ENCODE measurements at regions not wholly inside any gene's neighbourhood (a gene's known extent, or its start where the extent isn't known, plus 50 kb on each side); places are given as distances from the start of the nearest gene placed in this dataset.

- POLR2A ChIA-PET, result no interaction called here
- Histone ChIP-seq H3K79me2 (ENCODE audit: control insufficient read depth, insufficient read depth, low read length) (no peaks in the 10 kb centered on the region), H3K9me3 (replicated peaks; ENCODE audit: control insufficient read depth, insufficient read depth, low read length) (no peaks in the 10 kb centered on the region), H3K36me3 (ENCODE audit: control insufficient read depth in 2 of 2, insufficient read depth in 2 of 2, low read length in 1 of 2) (no peaks in the 10 kb centered on the region), H4K20me1 (ENCODE audit: control insufficient read depth, insufficient read depth) (no peaks in the 10 kb centered on the region), H2AFZ (ENCODE audit: control insufficient read depth, low read depth, low read length) (no peak overlapping the region), H3K27me3 (replicated peaks in 1 of 2; ENCODE audit: control insufficient read depth in 2 of 2, insufficient read depth in 2 of 2, low read length in 1 of 2) (no peaks in the 10 kb centered on the region), H3K27ac (ENCODE audit: control insufficient read depth, insufficient read depth) (no peak overlapping the region), H3K4me1 (ENCODE audit: control insufficient read depth, insufficient read depth, low read length) (no peaks in the 10 kb centered on the region), H3K4me2 (ENCODE audit: control insufficient read depth, insufficient read depth) (no peak overlapping the region), H3K9ac (ENCODE audit: control insufficient read depth, insufficient read depth, low read length) (no peak overlapping the region), H3K4me3 (no peak overlapping the region)
- DNase-seq (ENCODE audit: low read depth, low spot score), result no peak
- CTCF ChIA-PET, result no interaction called here
- intact Hi-C loops (cut with micrococcal nuclease; ENCODE audit: unreplicated experiment), result no loop called here
- WGBS (ENCODE audit: insufficient coverage, insufficient replicate concordance, low lambda C conversion rate, missing lambda C conversion rate), result 0% methylated on average over 1 of the region's 1 CpG
- no peak for ATAC-seq
- no TSS peak for BruUV-seq (replicated peaks)
- RAD21 ChIA-PET (ENCODE audit: unreplicated experiment), result interaction anchor here (1.2 kb wide), 1 partner anchor 1223 kb away, joined by 3 read pairs; no protein-coding TSS in a partner anchor
- SMC1A ChIA-PET (ENCODE audit: uncharacterized antibody, unreplicated experiment), result interaction anchor here (0.6 to 1.2 kb wide), 2 partner anchors 152 to 584 kb away, joined by 3 read pairs; no protein-coding TSS in a partner anchor
- no peak for FAIRE-seq
- in situ Hi-C loops (cut with MboI), result loop anchor here (10.0 kb wide), 1 partner anchor 583 kb away; no protein-coding TSS in a partner anchor
- TF ChIP-seq WRNIP1 (IDR thresholded peaks at IDR 0.05; ENCODE audit: borderline replicate concordance, low read depth, low read length), result no peak
- no peak for TF ChIP-seq BCLAF1 (IDR thresholded peaks at IDR 0.05)
- TF ChIP-seq NBN (IDR thresholded peaks at IDR 0.05), result no peak
- no peak for TF ChIP-seq PAX8 (IDR thresholded peaks at IDR 0.05)
- TF ChIP-seq CUX1 (IDR thresholded peaks at IDR 0.05; ENCODE audit: insufficient replicate concordance, low read depth, low read length), result no peak
- no peak for TF ChIP-seq FOXM1 (IDR thresholded peaks at IDR 0.05; ENCODE audit: low read depth, low read length)
- TF ChIP-seq ELK1 (IDR thresholded peaks at IDR 0.05; ENCODE audit: low read depth, low read length), result no peak
- TF ChIP-seq POLR2AphosphoS2 (IDR thresholded peaks at IDR 0.05; ENCODE audit: low read depth, low read length), result no peak
- no peak for TF ChIP-seq HSF1 (IDR thresholded peaks at IDR 0.05; ENCODE audit: low read depth, low read length)
- no peak for TF ChIP-seq MTA3 (IDR thresholded peaks at IDR 0.05; ENCODE audit: borderline replicate concordance, low read length)
Measured at GRCh38 chr3:110318108-110318507, 753.5 kb upstream of the NECTIN3 start.

Data from GM12878 (cell line).